GM19397 (cell line): ENCODE measurements at regions not wholly inside any gene's neighbourhood (a gene's known extent, or its start where the extent isn't known, plus 50 kb on each side); places are given as distances from the start of the nearest gene placed in this dataset.

Source experiments
- ATAC-seq: cut with Tn5 transposase; IDR thresholded peaks from one replicate; pipeline ENCODE4 v1.9.1; 2021; ENCODE audit warnings: mild to moderate bottlenecking, moderate library complexity; ENCODE audit not compliant: unreplicated experiment

- no peak for ATAC-seq
Measured at GRCh38 chr10:10544890-10545289, 472.8 kb upstream of the CELF2 start.

GRCh38 chr10:10545771-10546170, 471.9 kb upstream of the CELF2 start:
- ATAC-seq, result no peak

- ATAC-seq, result no peak
Measured at GRCh38 chr10:10551596-10552301, 465.9 kb upstream of the CELF2 start.

- ATAC-seq, result no peak
Measured at GRCh38 chr10:10552948-10553347, 464.7 kb upstream of the CELF2 start.

DNA sequence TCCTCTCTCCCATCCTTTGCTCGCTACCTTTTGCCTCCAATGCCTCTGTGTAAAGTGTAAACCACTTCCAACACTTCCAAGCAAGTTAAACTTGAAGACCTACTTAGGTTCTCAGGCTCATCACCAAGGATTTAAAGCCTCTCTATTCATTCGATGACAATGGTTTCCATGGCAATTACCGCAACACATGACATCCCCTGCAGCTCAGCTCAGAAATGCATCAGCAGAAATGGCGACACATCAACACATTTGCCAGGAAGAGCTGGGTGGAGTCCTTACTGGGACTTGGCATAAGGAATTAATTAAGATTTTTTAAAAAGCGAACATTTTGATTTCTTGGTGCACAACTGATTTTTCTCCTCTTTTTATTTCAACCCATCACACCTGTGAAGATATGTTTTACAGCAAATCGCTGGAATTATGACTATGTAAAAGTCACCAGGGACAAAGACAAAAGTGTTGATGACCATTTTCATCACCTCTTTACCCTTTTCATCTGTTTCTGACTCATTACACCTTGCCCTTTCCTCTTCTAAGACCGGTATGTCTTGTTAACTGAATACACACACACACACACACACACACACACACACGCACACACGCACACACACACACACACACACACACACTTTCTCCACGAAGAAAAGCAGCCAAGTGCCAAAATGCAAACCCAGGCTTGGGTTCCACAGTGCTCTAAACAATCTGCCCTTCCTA, 453.4 kb upstream of the CELF2 start:
- ATAC-seq, result no peak

DNA sequence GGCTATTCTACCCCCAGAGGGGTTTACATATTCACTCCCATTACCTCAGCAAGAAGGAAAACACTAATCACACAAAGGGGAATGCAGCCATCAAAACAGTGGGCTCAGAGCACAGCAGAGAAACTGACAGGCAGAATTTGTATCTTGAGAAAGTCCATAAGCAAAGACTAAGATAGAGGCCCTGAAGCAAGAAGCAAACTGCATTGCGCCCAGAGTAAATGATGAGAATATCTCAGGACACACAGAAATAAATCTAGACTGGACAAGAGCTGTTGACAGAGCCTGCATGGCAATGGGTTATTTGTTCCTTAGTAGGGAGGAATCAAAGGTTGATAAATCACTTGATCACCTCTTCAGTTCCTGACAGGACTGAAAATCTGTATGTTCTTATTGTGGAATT, 440.7 kb upstream of the CELF2 start:
- ATAC-seq, result no peak

DNA sequence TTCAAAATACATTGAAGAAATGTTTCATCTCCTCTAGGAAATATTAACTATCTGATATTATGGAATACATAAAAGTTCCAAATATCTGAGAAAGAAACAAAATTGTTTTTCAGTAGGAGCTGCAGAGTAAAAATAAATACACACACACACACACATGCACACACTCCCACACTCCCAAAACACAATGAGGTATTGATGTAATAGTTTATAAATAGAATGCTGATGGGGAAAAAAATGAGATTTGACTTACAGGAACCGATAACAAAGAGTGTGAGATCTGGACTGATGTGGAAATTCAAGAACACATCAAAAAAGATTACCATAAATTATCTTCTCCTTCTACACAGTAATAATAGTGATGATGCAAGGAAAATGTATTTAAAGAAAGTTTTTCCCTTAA, 438.0 kb upstream of the CELF2 start:
- no peak for ATAC-seq

- ATAC-seq, result no peak
Measured at GRCh38 chr10:10584161-10584560, 433.5 kb upstream of the CELF2 start.

DNA sequence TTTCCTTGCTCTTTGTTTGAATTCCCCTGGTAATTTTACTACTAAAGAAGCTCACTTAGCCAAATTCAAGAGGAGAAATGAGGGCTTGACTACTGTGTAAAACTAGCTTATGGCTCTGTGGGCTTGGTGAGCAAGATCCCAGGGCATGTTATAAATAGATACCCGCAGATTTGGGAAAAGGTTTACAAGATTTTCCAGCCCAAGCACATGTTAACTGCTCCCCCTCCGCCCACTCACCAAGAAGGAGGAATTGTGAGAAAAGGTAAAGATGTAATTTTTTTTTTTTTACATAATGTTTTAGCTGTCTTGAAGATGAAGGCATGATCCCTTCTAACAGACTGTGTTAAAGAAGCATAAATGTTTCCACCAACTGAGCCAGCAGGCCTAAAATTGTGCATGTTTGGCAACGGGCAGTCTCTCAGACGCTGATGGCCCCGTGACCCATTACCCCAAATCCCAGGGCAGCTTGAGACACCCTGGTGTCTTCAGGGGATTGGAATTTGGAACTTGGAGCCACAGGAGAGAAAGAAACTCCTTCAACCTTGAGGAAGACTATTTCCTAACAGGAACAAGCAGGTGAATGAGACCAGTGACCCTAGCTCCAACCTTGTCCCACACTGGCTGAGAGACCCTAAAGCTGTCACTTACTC, 429.8 kb upstream of the CELF2 start:
- ATAC-seq, result no peak

GRCh38 chr10:10589540-10590303, 427.9 kb upstream of the CELF2 start:
- ATAC-seq, result no peak

DNA sequence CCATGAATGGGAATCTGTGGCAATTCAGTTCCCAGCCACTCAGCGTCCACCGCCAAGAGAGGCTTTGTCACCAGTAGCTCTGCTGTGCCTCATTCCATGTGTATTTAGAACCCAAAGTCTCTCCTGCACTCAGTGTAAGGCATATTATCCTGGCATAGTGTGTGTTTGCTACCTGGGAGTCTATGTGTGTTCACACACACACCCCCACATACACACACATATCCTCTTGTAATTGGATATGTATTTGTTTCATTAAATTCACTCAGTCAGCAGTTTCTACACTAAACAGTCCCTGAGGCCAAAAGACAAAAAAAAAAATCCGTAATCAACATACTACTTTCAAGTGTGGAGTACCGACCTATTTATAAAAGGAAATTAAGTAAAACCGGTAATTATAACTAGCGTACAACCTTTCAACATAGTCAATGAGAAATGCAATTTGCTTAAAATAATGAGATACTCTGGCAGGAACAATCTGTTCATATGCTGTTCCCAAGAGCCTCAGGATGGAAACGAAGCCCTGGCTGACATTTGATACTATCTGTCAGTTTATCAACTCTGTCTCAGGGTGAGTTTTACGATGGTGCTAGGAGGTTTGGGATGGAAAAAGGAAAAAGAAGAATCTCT, 425.8 kb upstream of the CELF2 start:
- no peak for ATAC-seq

DNA sequence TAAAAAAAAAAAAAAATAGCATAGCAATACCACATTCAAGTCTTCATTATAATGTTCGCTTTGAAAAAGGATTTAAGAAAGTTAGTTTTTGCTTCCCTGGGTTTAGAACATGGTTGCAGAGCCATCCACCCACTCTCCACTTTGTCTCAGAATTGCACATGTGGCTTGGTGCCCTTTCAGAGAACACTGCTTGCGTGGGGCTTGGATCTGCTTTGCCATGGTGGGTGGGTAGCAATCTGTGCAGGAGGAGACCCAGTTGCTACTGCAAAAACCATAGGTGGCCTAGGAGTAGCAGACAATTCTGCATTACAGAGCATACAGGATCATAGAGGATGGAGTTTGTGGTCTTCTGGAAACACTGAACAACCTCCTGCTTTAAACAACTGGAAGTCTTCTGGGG, 421.4 kb upstream of the CELF2 start:
- ATAC-seq, result no peak

DNA sequence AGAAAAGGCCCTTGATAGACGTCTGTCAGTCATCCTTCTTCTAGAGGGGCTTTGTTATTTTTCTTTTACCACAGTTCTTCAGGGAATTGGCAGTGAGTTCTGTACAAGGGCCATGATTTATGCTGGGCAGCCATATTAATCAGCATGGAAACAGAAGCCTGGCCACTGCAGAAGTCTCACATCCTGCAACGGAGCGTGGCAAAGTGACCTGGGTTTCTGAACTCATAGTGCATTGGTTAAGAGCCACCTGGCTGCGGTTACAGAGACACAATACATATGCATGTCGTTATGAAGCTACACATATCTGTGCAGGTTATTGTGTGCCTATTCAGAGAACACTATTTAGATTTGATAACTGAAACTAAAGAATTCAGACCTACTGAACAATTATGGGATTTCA, 419.4 kb upstream of the CELF2 start:
- no peak for ATAC-seq

GRCh38 chr10:10600004-10600403, 417.7 kb upstream of the CELF2 start:
- ATAC-seq, result no peak

GRCh38 chr10:10605551-10606081, 412.1 kb upstream of the CELF2 start:
- no peak for ATAC-seq

- no peak for ATAC-seq
Measured at GRCh38 chr10:10609379-10609955, 408.2 kb upstream of the CELF2 start.

- ATAC-seq, result no peak
Measured at GRCh38 chr10:10610171-10610570, 407.5 kb upstream of the CELF2 start.

- ATAC-seq, result no peak
Measured at GRCh38 chr10:10612151-10612550, 405.5 kb upstream of the CELF2 start.

DNA sequence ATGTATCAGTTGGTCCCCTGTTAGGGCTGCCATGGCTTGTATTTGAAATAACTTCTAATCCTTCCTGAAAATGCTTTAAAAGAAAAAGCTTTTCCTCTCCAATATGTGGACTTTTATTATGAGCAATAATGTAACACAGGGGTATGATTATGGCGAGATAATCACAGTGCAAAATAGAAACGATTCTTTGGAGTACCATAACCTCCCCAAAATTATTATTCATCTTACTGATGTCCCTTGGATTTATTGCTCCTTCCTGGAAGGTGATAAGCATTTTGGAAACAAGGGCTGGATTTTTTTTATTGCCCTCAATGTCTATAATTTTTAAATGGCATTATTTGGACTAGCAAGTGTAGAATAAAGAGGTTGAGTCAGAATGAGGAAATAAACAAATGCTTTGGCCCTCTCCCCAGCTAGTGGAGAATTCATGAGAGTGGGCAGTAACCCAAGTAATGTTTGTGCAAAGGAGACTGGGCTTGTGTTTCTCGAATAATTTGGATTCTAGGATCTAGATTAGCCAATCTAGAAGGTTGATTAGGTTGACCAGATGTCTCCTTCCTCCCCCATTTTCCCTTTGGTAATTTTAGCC, 403.9 kb upstream of the CELF2 start:
- ATAC-seq, result no peak

GRCh38 chr10:10617686-10618085, 400.0 kb upstream of the CELF2 start:
- ATAC-seq, result no peak
